ENCODE measurements at regions not wholly inside any gene's neighbourhood (a gene's known extent, or its start where the extent isn't known, plus 50 kb on each side); places are given as distances from the start of the nearest gene placed in this dataset.

- DNase-seq (ENCODE audit: low read depth): no peak
These were observed 92.5 kb upstream of the INHBA start for GRCh38 chr7:41795276-41795833.

GRCh38 chr7:41793556-41793955, 90.7 kb upstream of the INHBA start:
- DNase-seq (ENCODE audit: low read depth): no peak

- no peak for DNase-seq (ENCODE audit: low read depth)
These were observed 89.2 kb upstream of the INHBA start for GRCh38 chr7:41792120-41792519.

- no peak for DNase-seq (ENCODE audit: low read depth)
These were observed 85.7 kb upstream of the INHBA start for GRCh38 chr7:41788556-41788955.

- no peak for DNase-seq (ENCODE audit: low read depth)
These were observed 84.9 kb upstream of the INHBA start for GRCh38 chr7:41787651-41788350.

- no peak for DNase-seq (ENCODE audit: low read depth)
These were observed 84.1 kb upstream of the INHBA start for GRCh38 chr7:41786944-41787343.

GRCh38 chr7:41786404-41786803, 83.5 kb upstream of the INHBA start:
- DNase-seq (ENCODE audit: low read depth): no peak

- no peak for DNase-seq (ENCODE audit: low read depth)
These were observed 83.0 kb upstream of the INHBA start for GRCh38 chr7:41785840-41786239.

GRCh38 chr7:41785265-41785664, 82.4 kb upstream of the INHBA start:
- DNase-seq (ENCODE audit: low read depth): no peak

- no peak for DNase-seq (ENCODE audit: low read depth)
These were observed 77.0 kb upstream of the INHBA start for GRCh38 chr7:41779918-41780317.

- DNase-seq (ENCODE audit: low read depth): no peak
These were observed 75.2 kb upstream of the INHBA start for GRCh38 chr7:41777894-41778596.

- DNase-seq (ENCODE audit: low read depth): no peak
These were observed 72.1 kb upstream of the INHBA start for GRCh38 chr7:41774966-41775365.

GRCh38 chr7:41773756-41774155, 70.9 kb upstream of the INHBA start:
- DNase-seq (ENCODE audit: low read depth): no peak

- DNase-seq (ENCODE audit: low read depth): no peak
These were observed 68.8 kb upstream of the INHBA start for GRCh38 chr7:41771717-41772116.

GRCh38 chr7:41769162-41769561, 66.3 kb upstream of the INHBA start:
- no peak for DNase-seq (ENCODE audit: low read depth)

- no peak for DNase-seq (ENCODE audit: low read depth)
These were observed 60.7 kb upstream of the INHBA start for GRCh38 chr7:41763626-41764025.

- no peak for DNase-seq (ENCODE audit: low read depth)
These were observed 59.8 kb upstream of the INHBA start for GRCh38 chr7:41762641-41763040.

- DNase-seq (ENCODE audit: low read depth): no peak
These were observed 57.4 kb upstream of the INHBA start for GRCh38 chr7:41760293-41760692.

GRCh38 chr7:41758321-41758720, 55.4 kb upstream of the INHBA start:
- DNase-seq (ENCODE audit: low read depth): no peak

GRCh38 chr7:41756650-41757182, 53.8 kb upstream of the INHBA start:
- no peak for DNase-seq (ENCODE audit: low read depth)

GRCh38 chr7:41755096-41755495, 52.2 kb upstream of the INHBA start:
- no peak for DNase-seq (ENCODE audit: low read depth)

- no peak for DNase-seq (ENCODE audit: low read depth)
These were observed 51.2 kb upstream of the INHBA start for GRCh38 chr7:41754046-41754445.
